Central memory CD4-positive, alpha-beta T cell (primary cell): ENCODE measurements at regions not wholly inside any gene's neighbourhood (a gene's known extent, or its start where the extent isn't known, plus 50 kb on each side); places are given as distances from the start of the nearest gene placed in this dataset.
"Not testable (repeated sequence)": the region's sequence is repeated elsewhere in the genome, so short reads cannot be mapped to it uniquely, and the experiment has no call there.

Source experiments
- DNase-seq: peaks from one replicate; pipeline ENCODE4 v3.0.0; 2022

- DNase-seq, result no peak
Measured at GRCh38 chr2:41321351-41321750, 726.5 kb upstream of the PKDCC start.

DNA sequence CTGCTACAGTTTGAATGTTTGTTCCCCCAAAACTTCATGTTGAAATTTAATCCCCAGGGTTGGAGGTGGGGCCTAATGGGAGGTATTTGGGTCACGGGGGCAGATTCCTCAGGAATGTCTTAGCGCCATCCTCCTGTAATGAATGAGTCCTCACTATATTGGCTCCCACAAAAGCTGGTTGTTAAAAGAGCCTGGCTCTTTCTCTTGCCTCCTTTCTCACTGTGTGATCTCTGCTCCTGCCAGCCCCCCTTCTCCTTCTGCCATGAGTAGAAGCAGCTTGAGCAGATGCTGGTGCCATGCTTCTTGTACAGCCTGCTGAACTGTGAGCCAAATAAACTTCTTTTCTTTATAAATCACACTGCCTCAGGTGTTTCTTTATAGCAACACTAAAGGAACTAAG, 721.0 kb upstream of the PKDCC start:
- no peak for DNase-seq

GRCh38 chr2:41329040-41329439, 718.8 kb upstream of the PKDCC start:
- no peak for DNase-seq

GRCh38 chr2:41334159-41334558, 713.7 kb upstream of the PKDCC start:
- no peak for DNase-seq

- DNase-seq, result not testable (repeated sequence)
Measured at GRCh38 chr2:41335573-41335972, 712.2 kb upstream of the PKDCC start.

DNA sequence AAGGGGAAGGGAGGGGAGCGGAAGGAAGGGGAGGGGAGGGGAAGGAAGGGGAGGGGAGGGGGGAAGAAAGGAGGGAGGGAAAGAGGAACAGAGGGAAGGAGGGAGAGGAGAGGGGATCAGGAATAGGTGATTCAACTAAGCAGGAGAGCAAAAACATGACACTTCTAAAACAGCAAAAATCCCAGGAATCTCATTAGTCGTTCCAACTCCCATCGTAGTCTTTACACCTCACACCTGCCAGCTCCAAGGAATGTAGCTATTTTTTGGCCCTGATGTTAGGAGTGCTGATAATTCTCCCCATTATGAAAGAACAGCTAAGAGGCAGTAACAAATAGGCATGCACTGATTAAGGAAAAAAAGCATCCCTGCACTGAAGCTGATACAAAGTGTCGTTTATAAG, 709.9 kb upstream of the PKDCC start:
- DNase-seq, result no peak

DNA sequence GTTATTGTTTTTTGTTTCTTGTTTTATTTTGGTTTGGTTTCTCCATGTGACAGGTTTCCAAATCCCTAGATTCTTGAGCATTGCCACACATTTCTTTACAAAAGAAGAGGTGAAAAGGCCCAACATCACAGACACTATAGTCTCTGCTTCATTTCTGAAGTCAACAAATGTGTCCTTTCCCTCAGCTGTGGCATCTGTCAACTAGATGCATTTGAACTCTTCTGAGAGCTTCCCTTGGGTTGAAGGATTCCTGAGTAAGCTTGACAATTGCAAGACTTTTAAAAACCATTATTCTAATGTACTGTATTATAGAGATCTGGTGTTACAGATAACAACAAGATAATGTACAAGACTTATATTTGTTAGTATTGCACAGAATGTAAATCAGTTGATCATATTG, 703.3 kb upstream of the PKDCC start:
- DNase-seq, result no peak

- DNase-seq, result no peak
Measured at GRCh38 chr2:41353060-41353459, 694.8 kb upstream of the PKDCC start.

DNA sequence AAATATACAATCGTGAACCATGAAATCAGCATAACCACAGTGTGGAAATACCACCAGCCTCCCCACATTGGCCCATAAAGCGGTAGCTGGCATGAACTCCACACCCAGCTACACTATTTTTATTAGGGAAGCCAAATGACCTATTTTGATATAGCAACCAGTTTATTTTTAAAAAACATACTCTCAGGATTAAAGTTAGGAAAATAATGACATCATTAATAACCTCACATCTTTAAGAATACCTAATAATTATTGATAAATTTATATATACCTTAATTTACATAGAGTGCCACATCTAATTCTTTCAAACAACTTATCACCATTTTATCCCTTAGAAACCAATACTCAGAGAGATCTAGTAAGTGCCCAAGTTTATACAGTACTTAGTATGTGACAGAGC, 692.0 kb upstream of the PKDCC start:
- no peak for DNase-seq

DNA sequence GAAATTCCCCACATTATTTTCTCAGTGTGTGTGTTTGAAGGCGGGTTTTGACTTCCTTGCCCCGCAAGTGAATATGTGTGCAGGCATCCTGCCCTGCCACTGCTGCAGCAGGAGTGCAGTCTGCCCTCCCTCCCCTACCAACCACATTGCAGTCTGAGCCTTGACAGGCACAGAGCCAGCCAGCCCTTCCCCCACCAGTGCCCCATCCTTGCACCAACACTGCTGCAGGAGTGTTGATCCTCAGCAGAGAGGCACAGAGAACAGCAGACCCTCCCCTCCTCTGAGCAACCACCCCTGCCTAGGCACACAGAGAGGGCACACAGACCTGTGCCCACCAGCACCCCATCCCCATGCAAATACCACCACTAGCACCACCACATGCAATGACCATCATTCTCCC, 683.0 kb upstream of the PKDCC start:
- DNase-seq, result no peak

DNA sequence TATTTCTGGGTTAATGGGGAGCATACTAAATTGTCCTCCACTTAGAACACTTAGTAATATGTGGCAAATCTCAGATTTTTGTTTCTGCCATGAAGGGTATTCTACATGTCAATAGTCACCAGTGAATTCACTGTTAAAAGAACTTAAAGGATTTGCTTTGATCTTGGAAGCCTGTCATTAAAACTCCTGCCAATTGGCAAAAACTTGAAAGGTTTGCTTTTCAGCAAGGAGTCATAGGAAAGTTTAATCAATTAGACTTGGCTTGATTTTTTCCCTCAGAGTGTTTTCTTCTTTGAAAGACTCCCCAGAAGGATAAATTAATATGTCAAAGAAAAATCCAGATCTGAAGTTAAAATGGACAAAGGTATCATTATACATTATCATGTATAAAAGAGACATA, 671.9 kb upstream of the PKDCC start:
- DNase-seq, result no peak

GRCh38 chr2:41377837-41378236, 670.0 kb upstream of the PKDCC start:
- DNase-seq, result no peak

DNA sequence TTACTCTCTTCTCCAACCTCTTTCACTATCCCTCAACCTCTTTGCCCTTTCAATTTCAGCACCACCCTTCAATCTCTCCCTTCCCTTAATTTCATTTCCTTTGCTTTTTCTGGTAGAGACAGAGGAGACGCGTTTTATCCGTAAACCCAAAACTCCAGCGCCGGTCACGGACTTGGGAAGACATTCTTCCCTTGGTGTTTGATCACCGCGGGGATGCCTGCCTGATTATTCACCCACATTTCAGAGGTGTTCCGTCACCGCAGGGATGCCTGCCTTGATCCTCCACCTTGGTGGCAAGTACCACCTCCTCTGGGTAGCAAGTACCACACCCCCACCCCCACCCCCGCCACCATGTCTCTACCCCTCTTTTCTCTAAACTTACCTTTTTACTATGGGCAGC, 669.4 kb upstream of the PKDCC start:
- DNase-seq, result no peak

- DNase-seq, result no peak
Measured at GRCh38 chr2:41379496-41380221, 668.2 kb upstream of the PKDCC start.

DNA sequence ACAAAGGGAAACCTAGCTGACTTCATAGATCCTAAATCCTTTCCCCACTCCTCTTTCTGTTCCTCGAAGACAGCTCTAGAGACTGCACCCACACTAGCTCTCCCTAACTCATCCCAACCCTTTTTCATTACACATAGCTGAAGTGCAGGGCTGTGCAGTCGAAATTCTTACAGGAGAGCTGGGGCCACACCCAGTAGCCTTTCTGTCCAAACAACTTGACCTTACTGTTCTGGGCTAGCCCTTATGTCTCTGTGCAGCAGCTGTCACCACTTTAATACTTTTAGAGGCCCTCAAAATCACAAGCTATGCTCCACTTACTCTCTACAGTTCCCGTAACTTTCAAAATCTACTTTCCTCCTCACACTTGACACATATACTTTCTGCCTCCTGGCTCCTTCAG, 666.1 kb upstream of the PKDCC start:
- DNase-seq, result no peak

DNA sequence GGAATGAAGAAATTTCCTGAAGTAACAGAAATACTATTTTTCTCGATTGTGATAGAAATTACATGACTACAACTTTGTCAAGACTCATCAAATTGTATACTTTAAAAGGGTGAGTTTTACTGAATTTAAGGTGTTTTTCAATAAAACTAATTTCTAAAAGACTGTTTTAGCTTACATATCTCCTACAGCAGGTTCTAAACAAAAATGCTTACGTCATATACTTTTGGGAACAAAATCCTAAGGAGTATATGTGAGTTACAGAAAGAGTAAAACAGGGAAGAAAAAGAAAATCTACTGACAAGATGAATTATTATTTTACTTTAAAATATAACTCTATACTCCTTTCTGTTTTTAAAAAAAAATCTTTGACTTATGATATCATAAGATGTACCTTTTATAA, 660.3 kb upstream of the PKDCC start:
- DNase-seq, result no peak

DNA sequence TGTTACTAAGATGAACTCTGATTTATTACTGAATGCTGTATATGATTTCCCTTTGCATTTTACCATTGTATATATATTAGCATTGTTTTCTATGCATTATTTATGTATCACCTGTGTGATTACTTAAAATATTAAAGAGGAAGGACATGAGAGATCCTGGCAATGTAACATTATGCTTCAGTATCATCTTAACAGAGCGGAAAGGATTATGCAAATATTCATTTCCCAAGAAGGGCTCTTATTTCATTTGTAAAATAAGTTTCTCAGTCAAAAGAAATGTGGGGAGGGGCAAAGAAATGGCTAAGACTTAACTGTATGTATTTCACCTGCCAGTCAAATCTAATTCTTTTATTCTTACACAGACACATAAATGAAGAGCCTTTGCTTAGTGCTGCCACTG, 654.2 kb upstream of the PKDCC start:
- no peak for DNase-seq

DNA sequence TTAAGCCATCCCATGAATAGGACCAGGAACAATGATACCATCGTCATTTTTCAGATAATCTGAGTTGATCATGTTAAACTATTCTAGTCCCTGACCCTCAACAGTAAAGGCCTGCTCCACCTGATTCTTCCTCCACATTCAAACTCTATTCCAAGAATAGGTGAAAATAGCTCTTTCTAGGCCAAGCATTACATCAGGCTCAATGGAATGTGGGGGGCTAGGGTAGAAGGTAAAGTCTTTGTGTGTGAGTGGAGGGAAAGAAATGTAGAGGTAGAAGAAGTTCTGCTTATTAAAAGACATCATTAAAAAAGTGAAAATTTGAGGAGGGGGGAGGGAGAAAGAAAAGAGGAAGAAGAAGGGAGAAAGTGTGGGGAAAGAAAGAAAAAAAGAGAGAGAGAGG, 653.3 kb upstream of the PKDCC start:
- DNase-seq, result no peak

DNA sequence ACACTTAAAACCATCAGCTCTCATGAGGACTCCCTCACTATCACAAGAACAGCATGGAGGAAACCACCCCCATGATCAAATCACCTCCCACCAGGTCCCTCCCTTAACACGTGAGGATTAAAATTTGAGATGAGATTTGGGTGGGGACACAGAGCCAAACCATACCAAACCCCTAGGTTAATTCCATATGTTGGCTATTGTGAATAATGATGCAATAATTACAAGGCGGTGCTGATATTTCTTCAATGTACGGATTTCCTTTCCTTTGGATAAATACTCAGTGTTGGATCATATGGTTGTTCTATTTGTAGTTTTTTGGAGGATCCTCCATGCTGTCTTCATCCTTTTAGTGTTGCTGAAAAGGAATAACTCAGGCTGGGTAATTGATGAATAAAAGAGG, 652.1 kb upstream of the PKDCC start:
- DNase-seq, result no peak

GRCh38 chr2:41399437-41400087, 648.3 kb upstream of the PKDCC start:
- no peak for DNase-seq

DNA sequence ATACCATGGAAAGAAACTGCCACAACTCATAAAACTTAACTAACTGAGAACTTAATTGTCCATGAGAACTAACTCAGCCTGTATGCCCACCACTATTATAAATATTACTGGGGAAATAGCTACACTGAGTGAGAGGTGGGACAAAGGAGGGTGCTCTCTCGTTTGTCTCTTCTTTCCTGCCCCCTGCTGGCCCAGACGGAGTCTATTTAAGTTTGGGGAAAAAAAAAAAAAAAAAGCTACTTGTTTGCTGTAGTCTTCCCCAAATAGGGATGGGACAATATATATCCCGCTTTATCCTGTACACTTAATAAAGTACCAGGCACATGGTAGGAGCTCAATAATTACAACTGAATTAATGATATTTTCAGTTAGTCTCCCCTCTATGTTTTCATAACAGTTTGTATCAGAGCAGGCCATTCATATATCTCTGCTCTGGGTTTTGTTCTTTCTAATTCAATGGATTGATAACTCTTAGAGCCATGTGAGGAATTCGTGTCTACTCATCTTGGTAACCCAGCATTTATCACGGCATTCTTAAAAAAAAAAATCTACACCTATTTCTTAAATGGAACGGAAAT, 647.6 kb upstream of the PKDCC start:
- no peak for DNase-seq

DNA sequence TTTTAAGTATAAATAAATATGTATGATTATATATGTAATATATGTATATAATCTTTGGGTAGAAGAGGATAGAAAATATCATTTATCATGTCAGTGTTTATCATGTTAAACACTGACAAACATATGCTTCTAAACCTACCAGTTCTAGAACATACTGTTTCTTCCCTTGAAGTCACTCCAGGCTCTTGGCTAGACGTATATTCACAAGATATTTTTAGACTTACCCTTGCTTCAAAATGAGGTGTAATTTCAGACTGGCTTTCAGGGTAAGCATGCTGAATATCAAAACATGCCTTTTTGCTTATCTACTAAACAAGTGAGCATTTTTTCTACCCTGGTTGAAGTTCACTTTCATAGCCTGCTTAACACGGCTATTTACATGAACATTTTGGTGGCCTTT, 642.4 kb upstream of the PKDCC start:
- DNase-seq, result no peak

GRCh38 chr2:41409328-41409727, 638.5 kb upstream of the PKDCC start:
- no peak for DNase-seq

- DNase-seq, result no peak
Measured at GRCh38 chr2:41410011-41410410, 637.8 kb upstream of the PKDCC start.
